HG02678 (cell line): ENCODE measurements at regions not wholly inside any gene's neighbourhood (a gene's known extent, or its start where the extent isn't known, plus 50 kb on each side); places are given as distances from the start of the nearest gene placed in this dataset.
"Not testable (repeated sequence)": the region's sequence is repeated elsewhere in the genome, so short reads cannot be mapped to it uniquely, and the experiment has no call there.

Experiments used
- ATAC-seq: cut with Tn5 transposase; IDR thresholded peaks from one replicate; pipeline ENCODE4 v1.9.1; 2021; ENCODE audit warnings: mild to moderate bottlenecking, moderate library complexity; ENCODE audit not compliant: unreplicated experiment

GRCh38 chr7:150045596-150045995 is 171.8 kb downstream of the ATP6V0E2 start:
- not testable (repeated sequence) for ATAC-seq

- ATAC-seq, result not testable (repeated sequence)
Measured at GRCh38 chr7:150046290-150047194, 172.8 kb downstream of the ATP6V0E2 start.

- ATAC-seq, result not testable (repeated sequence)
Measured at GRCh38 chr7:150047329-150047728, 173.6 kb downstream of the ATP6V0E2 start.

DNA sequence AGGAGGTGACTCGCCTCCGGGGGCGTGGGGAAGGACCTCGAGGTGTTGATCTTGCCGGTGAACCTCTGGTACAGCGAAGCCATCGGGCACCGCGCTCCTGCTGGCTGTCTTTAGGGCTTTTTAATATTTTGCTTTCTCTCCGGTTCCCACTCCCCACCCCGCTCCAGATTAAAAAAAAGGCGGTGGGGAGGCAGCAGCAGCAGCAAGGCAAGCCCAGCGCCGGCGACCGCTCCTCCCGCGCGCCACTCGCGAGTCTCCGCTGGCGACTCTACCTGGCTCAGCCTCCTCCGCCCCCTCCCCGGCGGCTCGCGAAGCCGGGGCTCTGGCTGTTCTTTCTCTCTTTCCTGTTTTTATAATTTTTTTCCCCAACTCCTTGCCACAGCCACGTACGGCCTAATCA is 174.0 kb downstream of the ATP6V0E2 start:
- ATAC-seq, result not testable (repeated sequence)

DNA sequence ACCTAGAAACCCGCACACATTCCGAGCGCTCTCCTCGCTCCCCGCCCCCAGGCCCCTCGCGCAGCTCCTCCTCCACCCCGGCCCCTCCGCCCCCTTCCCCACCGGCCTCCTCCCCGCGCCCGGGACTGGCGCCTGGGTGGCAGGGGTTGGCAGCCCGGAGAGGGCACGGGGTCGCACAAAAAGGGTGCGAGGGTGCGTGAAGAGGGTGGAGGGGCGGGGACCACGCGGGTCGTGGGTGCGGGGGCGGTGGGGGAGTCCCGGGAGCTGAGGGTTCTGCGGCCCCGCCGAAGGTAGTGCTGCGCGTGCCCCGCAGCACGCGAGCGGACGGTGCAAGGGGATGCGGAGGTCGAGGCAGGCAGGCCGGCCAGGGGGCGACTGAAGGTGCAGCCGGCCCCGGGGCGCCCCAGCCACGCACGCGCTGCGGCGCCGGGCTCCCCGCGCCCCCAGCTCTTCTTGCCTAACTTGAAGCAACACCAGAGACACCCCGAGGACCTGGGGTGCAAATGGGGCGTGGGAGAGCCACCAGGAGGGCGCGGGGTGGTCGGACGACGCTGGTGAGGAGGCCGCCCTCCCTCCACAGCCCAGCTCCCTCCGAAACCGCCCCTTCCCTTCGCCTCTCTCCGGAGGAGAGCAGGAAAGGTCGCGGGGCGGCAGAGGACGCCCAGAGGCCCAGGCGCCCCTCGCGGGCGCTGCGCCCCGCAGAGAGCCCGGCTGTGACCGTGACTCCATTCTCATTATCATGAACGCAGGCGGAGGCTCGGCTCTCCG is 174.7 kb downstream of the ATP6V0E2 start:
- not testable (repeated sequence) for ATAC-seq

- not testable (repeated sequence) for ATAC-seq
Measured at GRCh38 chr7:150049012-150049655, 175.4 kb downstream of the ATP6V0E2 start.

- not testable (repeated sequence) for ATAC-seq
Measured at GRCh38 chr7:150053396-150053795, 179.6 kb downstream of the ATP6V0E2 start.

DNA sequence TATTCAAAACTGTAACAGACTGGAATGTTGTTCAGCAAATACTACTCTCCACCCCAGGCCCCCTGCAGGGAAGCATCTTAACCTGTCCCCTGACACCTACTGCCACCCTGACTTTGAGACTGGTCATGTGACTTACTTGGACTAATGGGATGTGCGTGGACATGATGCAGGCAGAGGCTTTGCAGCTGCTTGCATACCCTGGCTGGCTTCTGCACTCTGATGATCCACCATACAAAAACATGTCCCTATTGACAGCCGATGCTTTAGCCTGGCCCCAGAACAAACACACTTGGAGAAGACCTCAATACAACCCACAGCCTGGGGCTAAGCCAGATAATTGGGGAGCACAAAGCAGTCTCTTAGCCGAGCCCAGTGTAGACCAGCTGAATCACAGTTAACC is 180.5 kb downstream of the ATP6V0E2 start:
- ATAC-seq, result not testable (repeated sequence)

GRCh38 chr7:150060259-150061221 is 186.8 kb downstream of the ATP6V0E2 start:
- ATAC-seq, result peak; percentile 93

DNA sequence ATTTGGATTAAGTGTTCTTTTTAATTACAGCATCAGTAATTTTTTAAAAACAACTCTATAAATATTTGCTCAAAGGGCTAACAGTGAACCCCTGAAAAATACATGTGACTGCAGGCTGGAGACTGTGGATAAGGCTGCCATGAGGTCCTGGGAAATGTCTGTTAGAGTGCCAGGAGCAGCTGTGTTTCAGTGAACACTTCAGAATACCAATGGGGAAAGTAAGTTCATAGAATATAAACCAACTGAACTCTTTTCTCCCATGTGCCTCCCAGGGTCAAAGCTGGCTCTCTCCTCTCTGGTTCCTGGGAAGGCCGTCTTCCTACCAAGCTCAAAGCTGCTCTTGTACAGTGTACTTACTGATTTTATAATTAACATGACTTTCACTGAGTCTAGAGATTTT is 189.4 kb downstream of the ATP6V0E2 start:
- ATAC-seq, result not testable (repeated sequence)

GRCh38 chr7:150069555-150070313 is 196.0 kb downstream of the ATP6V0E2 start:
- ATAC-seq, result not testable (repeated sequence)

GRCh38 chr7:150077543-150077942 is 203.8 kb downstream of the ATP6V0E2 start:
- not testable (repeated sequence) for ATAC-seq

GRCh38 chr7:150081865-150082264 is 208.1 kb downstream of the ATP6V0E2 start:
- not testable (repeated sequence) for ATAC-seq

- not testable (repeated sequence) for ATAC-seq
Measured at GRCh38 chr7:150084724-150085123, 211.0 kb downstream of the ATP6V0E2 start.

- ATAC-seq, result not testable (repeated sequence)
Measured at GRCh38 chr7:150087478-150087877, 213.7 kb downstream of the ATP6V0E2 start.

DNA sequence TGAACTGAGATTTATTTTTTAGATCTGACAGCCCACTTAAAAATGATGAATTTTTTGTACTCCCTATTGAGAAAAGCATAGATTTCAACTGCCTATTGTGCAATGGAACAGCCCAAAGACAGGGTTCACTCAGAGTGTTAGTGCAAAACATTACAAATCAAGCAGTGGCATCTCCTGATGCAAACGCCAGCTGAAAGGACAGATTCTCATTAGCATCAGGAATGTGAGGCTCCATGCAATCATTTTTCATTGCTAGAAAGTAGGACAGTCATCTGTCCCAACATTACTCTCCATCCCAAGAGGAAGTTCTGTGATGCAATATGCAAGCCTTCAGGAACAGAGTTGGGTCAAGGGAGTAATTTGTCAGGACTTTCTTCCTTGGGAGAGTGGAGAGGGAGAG is 215.4 kb downstream of the ATP6V0E2 start:
- ATAC-seq, result not testable (repeated sequence)

DNA sequence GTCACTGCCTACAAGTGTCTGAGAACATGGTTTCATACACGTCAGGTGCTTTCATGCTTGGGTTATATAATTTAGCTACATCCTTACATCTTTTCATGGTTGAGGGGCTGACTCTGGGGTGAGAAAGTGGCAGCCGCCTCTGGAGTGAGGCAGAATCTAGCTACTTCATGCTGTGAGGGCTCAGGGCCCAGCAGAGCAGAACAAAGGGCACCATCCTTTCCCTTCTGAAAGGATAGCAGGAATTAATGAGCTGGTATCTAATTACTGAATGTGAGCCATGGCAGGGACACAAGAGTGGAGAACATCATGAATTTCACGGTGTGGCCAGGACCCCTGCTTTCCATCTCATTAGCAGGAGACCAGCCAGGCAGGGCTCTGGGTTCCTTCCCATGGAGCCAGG is 217.0 kb downstream of the ATP6V0E2 start:
- not testable (repeated sequence) for ATAC-seq

DNA sequence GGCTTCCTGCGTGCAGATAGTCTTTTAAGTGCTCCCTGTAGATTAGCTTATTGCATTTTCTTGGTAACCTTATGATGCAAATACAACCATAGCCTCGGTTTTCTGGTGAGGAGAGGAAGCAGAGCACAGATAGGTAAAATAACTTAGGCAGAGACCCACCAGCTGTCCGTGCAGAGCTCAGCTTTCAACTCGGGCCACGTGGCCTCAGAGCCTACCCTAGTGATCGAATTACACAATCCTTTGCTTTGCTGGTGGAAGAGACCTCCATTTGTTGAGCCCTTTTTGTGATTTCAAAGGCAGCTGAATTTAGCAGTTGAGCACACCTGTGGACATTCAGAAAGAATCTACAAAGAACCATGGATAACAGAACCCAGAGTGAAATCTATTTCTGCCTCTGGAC is 220.1 kb downstream of the ATP6V0E2 start:
- ATAC-seq, result not testable (repeated sequence)
